ENCODE measurements at regions not wholly inside any gene's neighbourhood (a gene's known extent, or its start where the extent isn't known, plus 50 kb on each side); places are given as distances from the start of the nearest gene placed in this dataset.

- TF ChIP-seq SIX5 (IDR thresholded peaks at IDR 0.05; ENCODE audit: low read depth, low read length, severe bottlenecking) (no peak), FOS (IDR thresholded peaks at IDR 0.05; ENCODE audit: borderline replicate concordance, extremely low read depth, insufficient read length) (no peak), TCF12 (IDR thresholded peaks at IDR 0.05; ENCODE audit: low read depth, low read length) (no peak), ZBED1 (IDR thresholded peaks at IDR 0.05; ENCODE audit: borderline replicate concordance) (no peak), EP300 (IDR thresholded peaks at IDR 0.05; ENCODE audit: borderline replicate concordance in 1 of 2, control insufficient read depth in 1 of 2, low read depth in 2 of 2, low read length in 2 of 2) (no peak), RFX5 (IDR thresholded peaks at IDR 0.05; ENCODE audit: low read depth, low read length) (no peak), CHD2 (IDR thresholded peaks at IDR 0.05; ENCODE audit: borderline replicate concordance, low read depth, low read length) (no peak)
Observed at GRCh38 chr7:80040335-80040734, 94.3 kb upstream of the GNAI1 start.
